ENCODE measurements at regions not wholly inside any gene's neighbourhood (a gene's known extent, or its start where the extent isn't known, plus 50 kb on each side); places are given as distances from the start of the nearest gene placed in this dataset.
"Not testable (repeated sequence)": the region's sequence is repeated elsewhere in the genome, so short reads cannot be mapped to it uniquely, and the experiment has no call there.

GRCh38 chrY:3406896-3407452 lies 171.9 kb upstream of the TGIF2LY start:
- TF ChIP-seq EP300, CTCF, POLR2A (IDR thresholded peaks at IDR 0.05): not testable (repeated sequence)

Data from tibial nerve (tissue), 4 donors.